ENCODE measurements at regions not wholly inside any gene's neighbourhood (a gene's known extent, or its start where the extent isn't known, plus 50 kb on each side); places are given as distances from the start of the nearest gene placed in this dataset.

DNA sequence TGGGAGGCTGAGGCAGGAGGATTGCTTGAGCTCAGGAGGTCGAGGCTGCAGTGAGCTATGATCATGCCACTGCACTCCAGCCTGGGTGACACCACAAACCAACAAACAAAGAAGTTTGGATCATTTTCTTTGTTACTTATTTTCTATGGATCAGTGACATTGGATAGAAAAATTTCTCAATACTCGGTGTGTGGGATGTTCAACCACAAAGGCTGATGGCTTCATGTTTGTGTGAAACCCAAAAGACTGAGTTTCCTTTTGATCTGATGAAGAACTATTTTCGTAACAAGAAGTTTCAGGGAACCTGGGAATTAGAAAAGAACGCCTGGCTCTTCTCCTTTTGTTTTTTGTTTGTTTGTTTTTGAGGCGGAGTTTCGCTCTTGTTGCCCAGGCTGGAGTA is 104.0 kb downstream of the HOXA1 start:
- DNase-seq: no peak
- Histone ChIP-seq H3K4me1 (peaks cover 0 to 5% of the 10 kb centered on the region in 2 donors), H3K9me3 (no peaks in the 10 kb centered on the region), H3K27me3 (no peaks in the 10 kb centered on the region), H3K27ac (no peak overlapping the region), H3K4me3 (no peak overlapping the region), H3K36me3 (no peaks in the 10 kb centered on the region)
- ATAC-seq: no peak
- intact Hi-C loops (cut with DNase I): no loop called here
- TF ChIP-seq, protein P1, sequence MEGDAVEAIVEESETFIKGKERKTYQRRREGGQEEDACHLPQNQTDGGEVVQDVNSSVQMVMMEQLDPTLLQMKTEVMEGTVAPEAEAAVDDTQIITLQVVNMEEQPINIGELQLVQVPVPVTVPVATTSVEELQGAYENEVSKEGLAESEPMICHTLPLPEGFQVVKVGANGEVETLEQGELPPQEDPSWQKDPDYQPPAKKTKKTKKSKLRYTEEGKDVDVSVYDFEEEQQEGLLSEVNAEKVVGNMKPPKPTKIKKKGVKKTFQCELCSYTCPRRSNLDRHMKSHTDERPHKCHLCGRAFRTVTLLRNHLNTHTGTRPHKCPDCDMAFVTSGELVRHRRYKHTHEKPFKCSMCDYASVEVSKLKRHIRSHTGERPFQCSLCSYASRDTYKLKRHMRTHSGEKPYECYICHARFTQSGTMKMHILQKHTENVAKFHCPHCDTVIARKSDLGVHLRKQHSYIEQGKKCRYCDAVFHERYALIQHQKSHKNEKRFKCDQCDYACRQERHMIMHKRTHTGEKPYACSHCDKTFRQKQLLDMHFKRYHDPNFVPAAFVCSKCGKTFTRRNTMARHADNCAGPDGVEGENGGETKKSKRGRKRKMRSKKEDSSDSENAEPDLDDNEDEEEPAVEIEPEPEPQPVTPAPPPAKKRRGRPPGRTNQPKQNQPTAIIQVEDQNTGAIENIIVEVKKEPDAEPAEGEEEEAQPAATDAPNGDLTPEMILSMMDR (IDR thresholded peaks at IDR 0.05): no peak

DNA sequence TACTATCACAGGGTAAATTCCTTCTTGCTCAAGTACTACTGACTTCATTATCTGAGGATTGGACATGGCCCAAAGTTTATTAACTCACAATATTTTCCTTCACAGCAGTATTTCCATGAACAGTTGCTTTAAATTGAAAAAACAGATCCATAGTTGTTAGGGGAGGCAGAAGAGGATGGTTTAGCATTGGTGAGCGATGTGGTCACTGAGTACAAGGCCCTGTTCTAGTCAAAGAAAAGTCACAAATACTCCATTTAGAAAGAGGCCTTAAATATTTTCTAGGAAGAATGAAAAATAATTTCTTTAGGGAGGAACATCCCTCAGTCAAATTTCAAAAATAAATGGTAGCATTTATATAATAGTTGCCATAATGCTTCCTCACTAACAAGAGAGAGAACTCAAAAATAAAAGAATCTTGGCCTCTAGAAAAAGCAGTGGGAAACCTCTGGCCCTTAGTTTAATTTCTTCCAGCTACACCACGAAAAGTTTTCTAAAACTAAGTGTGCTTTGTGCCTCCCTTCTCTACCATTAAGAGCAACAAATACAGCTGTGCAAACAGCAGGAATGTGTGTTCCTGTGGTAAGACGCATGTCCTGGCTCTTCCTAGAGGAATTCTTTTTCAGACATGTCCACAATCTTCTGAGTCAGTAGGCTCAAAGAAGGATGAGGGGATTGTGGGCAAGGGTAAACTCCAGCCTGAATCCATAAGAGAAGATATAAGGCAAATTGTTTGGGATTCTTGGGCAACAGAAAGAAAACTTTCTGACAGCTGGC is 105.7 kb downstream of the HOXA1 start:
- intact Hi-C loops (cut with DNase I): no loop called here
- Histone ChIP-seq H3K27me3 (no peaks in the 10 kb centered on the region), H3K27ac (no peak overlapping the region), H3K4me1 (peaks cover 0 to 5% of the 10 kb centered on the region in 2 donors), H3K36me3 (no peaks in the 10 kb centered on the region), H3K4me3 (no peak overlapping the region), H3K9me3 (no peaks in the 10 kb centered on the region)
- no peak for ATAC-seq
- TF ChIP-seq, protein P1 (IDR thresholded peaks at IDR 0.05): no peak
- DNase-seq: no peak

DNA sequence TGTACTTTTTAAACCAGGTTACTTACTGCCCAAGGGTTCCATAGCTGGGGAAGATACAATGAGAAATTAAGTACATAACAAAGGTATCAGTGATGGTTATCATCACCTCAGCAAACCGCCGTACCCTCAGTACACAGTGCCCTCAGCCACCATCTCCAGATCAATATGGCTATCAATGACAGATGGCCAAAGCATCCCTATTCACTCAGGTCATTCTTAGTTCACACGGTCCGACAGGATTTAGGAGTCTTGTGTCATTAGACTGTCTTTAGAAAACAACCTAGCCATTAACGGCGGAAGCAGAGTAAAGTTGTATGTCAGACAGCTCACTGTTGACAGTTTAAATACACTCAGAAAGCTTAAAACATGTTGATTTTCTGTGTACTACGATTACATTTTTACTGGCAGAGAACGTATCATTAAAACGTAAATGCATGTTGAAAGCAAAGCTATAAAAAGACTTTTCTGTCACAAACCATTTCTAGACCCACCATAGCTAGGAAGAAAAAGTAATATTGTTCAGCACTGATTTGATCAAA is 106.9 kb downstream of the HOXA1 start:
- Histone ChIP-seq H3K4me1 (peaks cover 0 to 5% of the 10 kb centered on the region in 2 donors), H3K4me3 (no peak overlapping the region), H3K36me3 (no peaks in the 10 kb centered on the region), H3K27me3 (no peaks in the 10 kb centered on the region), H3K9me3 (no peaks in the 10 kb centered on the region), H3K27ac (no peak overlapping the region)
- TF ChIP-seq, protein P1 (IDR thresholded peaks at IDR 0.05): no peak
- no peak for ATAC-seq
- intact Hi-C loops (cut with DNase I): no loop called here
- DNase-seq: no peak

DNA sequence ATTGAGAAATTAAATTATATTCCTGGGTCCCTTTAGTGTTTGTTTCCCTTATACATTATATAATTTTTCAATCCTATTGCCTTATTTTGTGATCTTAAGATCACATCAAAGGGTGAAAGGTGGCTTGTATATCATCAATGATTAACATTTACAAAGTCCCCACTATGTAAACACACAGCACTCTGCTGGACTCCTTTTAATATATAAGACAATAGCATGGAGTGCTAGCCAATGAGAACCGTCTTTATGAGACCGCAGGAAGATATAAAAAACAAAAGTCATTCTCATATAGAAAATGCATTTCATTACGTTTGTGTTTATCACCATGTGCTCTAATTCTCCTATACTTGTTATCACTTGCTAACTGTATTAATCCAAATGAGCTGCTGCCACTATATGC is 108.5 kb downstream of the HOXA1 start:
- H3K4me1 ChIP-seq: peaks cover 0 to 5% of the 10 kb centered on the region in 2 donors
- no peaks in the 10 kb centered on the region for H3K27me3 ChIP-seq
- no peak for ATAC-seq
- TF ChIP-seq, protein P1 (IDR thresholded peaks at IDR 0.05): no peak
- intact Hi-C loops (cut with DNase I): no loop called here
- no peak overlapping the region for H3K4me3 ChIP-seq
- DNase-seq: no peak
- H3K9me3 ChIP-seq: no peaks in the 10 kb centered on the region
- no peaks in the 10 kb centered on the region for H3K36me3 ChIP-seq
- H3K27ac ChIP-seq: no peak overlapping the region

DNA sequence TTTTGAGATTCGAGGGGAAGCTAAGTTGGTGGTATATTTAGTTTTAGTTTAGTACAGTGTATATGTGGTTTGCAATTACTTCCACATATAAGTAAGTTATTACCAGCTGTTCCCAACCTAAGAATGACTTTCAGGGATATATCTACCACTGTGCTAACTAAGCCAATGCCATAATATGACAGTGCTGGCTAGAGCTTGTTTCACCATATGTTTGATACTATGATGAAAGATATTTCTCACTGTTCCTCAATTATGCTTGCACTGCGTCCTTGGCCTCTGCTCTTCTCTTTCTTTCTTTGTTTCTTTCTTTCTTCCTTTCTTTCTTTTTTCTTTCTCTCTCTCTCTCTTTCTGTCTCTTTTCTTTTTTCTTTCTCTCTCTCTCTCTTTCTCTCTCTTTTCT is 113.8 kb upstream of the SKAP2 start:
- Histone ChIP-seq H3K27ac (no peak overlapping the region), H3K36me3 (no peaks in the 10 kb centered on the region), H3K4me3 (no peak overlapping the region), H3K27me3 (no peaks in the 10 kb centered on the region), H3K4me1 (no peaks in the 10 kb centered on the region), H3K9me3 (peaks cover 0 to 3% of the 10 kb centered on the region in 2 donors)
- ATAC-seq (no peak), DNase-seq (no peak)
- intact Hi-C loops (cut with DNase I): no loop called here
- TF ChIP-seq, protein P1 (IDR thresholded peaks at IDR 0.05): no peak
